SH-SY5Y (cell line): ENCODE measurements at regions not wholly inside any gene's neighbourhood (a gene's known extent, or its start where the extent isn't known, plus 50 kb on each side); places are given as distances from the start of the nearest gene placed in this dataset.

Source experiments
- GATA2 ChIP-seq: IDR thresholded peaks from 2 replicates; pipeline ENCODE4 v1.6.1; 2011; ENCODE audit warnings: mild to moderate bottlenecking, low read depth, low read length
- GATA3 ChIP-seq: IDR thresholded peaks from 2 replicates; pipeline ENCODE4 v1.6.1; 2011; ENCODE audit warnings: low read depth, mild to moderate bottlenecking, low read length, moderate library complexity

- TF ChIP-seq GATA2 (no peak), GATA3 (no peak)
Observed at GRCh38 chr2:67544286-67544685, 147.2 kb downstream of the ETAA1 start.
